Thymus (tissue), 11 donors: ENCODE measurements at regions not wholly inside any gene's neighbourhood (a gene's known extent, or its start where the extent isn't known, plus 50 kb on each side); places are given as distances from the start of the nearest gene placed in this dataset.

ENCODE experiments used
- DNase-seq, 9 donors: peaks; one replicate each; pipeline ENCODE4 v3.0.0-alpha.2; 2013; ENCODE audit warnings: low spot score in 9 of 9, low read depth in 6 of 9, missing footprints in 1 of 9
- H3K27ac ChIP-seq, 2 donors: one replicate each; pipeline ENCODE4 v1.5.1; 2013; ENCODE audit warnings: control low read depth in 1 of 2, low read depth in 1 of 2, low read length in 1 of 2, mild to moderate bottlenecking in 1 of 2, moderate library complexity in 1 of 2
- H3K27me3 ChIP-seq, 2 donors: one replicate each; pipeline ENCODE4 v1.5.1; 2013; ENCODE audit warnings: low read length in 1 of 2; ENCODE audit not compliant: control insufficient read depth in 2 of 2, insufficient read depth in 1 of 2
- H3K36me3 ChIP-seq, 2 donors: one replicate each; pipeline ENCODE4 v1.5.1; 2013; ENCODE audit warnings: low read length in 1 of 2, mild to moderate bottlenecking in 1 of 2, moderate library complexity in 1 of 2; ENCODE audit not compliant: control insufficient read depth in 2 of 2, insufficient read depth in 2 of 2
- H3K4me1 ChIP-seq, 2 donors: one replicate each; pipeline ENCODE4 v1.5.1; 2013; ENCODE audit warnings: low read length in 2 of 2; ENCODE audit not compliant: control insufficient read depth in 2 of 2, insufficient read depth in 2 of 2
- H3K4me3 ChIP-seq, 2 donors: one replicate each; pipeline ENCODE4 v1.5.1; 2013; ENCODE audit warnings: low read length in 2 of 2, control low read depth in 1 of 2, mild to moderate bottlenecking in 1 of 2
- H3K9me3 ChIP-seq, 2 donors: one replicate each; pipeline ENCODE4 v1.5.1; 2013; ENCODE audit warnings: low read length in 1 of 2, mild to moderate bottlenecking in 1 of 2; ENCODE audit not compliant: control insufficient read depth in 2 of 2, insufficient read depth in 1 of 2
- WGBS: extraction: QIAGEN DNeasy Blood & Tissue Kit; methylation state at CpG from one replicate; pipeline ENCODE4 v1.1.7; 2013; 5-methylcytosine and 5-hydroxymethylcytosine counted together
- donor health status: healthy.

- H3K27ac ChIP-seq: no peak overlapping the region
- H3K27me3 ChIP-seq: no peaks in the 10 kb centered on the region
Measured at GRCh38 chr3:88987776-88988175, 119.6 kb upstream of the EPHA3 start.

GRCh38 chr3:88988906-88989305 lies 118.5 kb upstream of the EPHA3 start:
- Histone ChIP-seq H3K4me3 (no peak overlapping the region), H3K36me3 (no peaks in the 10 kb centered on the region), H3K9me3 (peaks cover 0 to 6% of the 10 kb centered on the region in 2 donors), H3K4me1 (no peaks in the 10 kb centered on the region), H3K27me3 (no peaks in the 10 kb centered on the region), H3K27ac (no peak overlapping the region)
- WGBS: 88% methylated on average over 3 of the region's 3 CpGs
- no peak for DNase-seq

More at GRCh38 chr3:88987776-88988175, 119.6 kb upstream of the EPHA3 start:
- H3K9me3 ChIP-seq: peaks cover 0 to 6% of the 10 kb centered on the region in 2 donors
- no peak overlapping the region for H3K4me3 ChIP-seq
- H3K4me1 ChIP-seq: no peaks in the 10 kb centered on the region
- no peak for DNase-seq
- H3K36me3 ChIP-seq: no peaks in the 10 kb centered on the region

GRCh38 chr3:88991496-88991895 lies 115.9 kb upstream of the EPHA3 start:
- DNase-seq: no peak
- Histone ChIP-seq H3K27ac (no peak overlapping the region), H3K9me3 (peaks cover 0 to 6% of the 10 kb centered on the region in 2 donors), H3K36me3 (no peaks in the 10 kb centered on the region), H3K27me3 (no peaks in the 10 kb centered on the region), H3K4me1 (no peaks in the 10 kb centered on the region), H3K4me3 (no peak overlapping the region)

GRCh38 chr3:88996691-88997090 lies 110.7 kb upstream of the EPHA3 start:
- no peaks in the 10 kb centered on the region for H3K9me3 ChIP-seq

GRCh38 chr3:88997260-88997659 lies 110.2 kb upstream of the EPHA3 start:
- no peaks in the 10 kb centered on the region for H3K9me3 ChIP-seq
- H3K27me3 ChIP-seq: no peaks in the 10 kb centered on the region
- no peak overlapping the region for H3K27ac ChIP-seq
- WGBS: 94% methylated on average over 3 of the region's 3 CpGs
- DNase-seq: no peak
- no peak overlapping the region for H3K4me3 ChIP-seq
- H3K4me1 ChIP-seq: no peaks in the 10 kb centered on the region
- H3K36me3 ChIP-seq: no peaks in the 10 kb centered on the region

More at GRCh38 chr3:88996691-88997090, 110.7 kb upstream of the EPHA3 start:
- no peaks in the 10 kb centered on the region for H3K27me3 ChIP-seq
- H3K27ac ChIP-seq: no peak overlapping the region
- H3K4me3 ChIP-seq: no peak overlapping the region
- no peaks in the 10 kb centered on the region for H3K4me1 ChIP-seq
- WGBS: 82% methylated on average over 3 of the region's 3 CpGs
- DNase-seq: no peak
- no peaks in the 10 kb centered on the region for H3K36me3 ChIP-seq

- no peaks in the 10 kb centered on the region for H3K9me3 ChIP-seq
- H3K27me3 ChIP-seq: no peaks in the 10 kb centered on the region
- H3K27ac ChIP-seq: no peak overlapping the region
- no peaks in the 10 kb centered on the region for H3K36me3 ChIP-seq
- no peaks in the 10 kb centered on the region for H3K4me1 ChIP-seq
- WGBS: 82% methylated on average over 1 of the region's 1 CpG
- DNase-seq: no peak
- H3K4me3 ChIP-seq: no peak overlapping the region
Measured at GRCh38 chr3:89000886-89001285, 106.5 kb upstream of the EPHA3 start.

- Histone ChIP-seq H3K27me3 (no peaks in the 10 kb centered on the region), H3K4me3 (no peak overlapping the region), H3K4me1 (no peaks in the 10 kb centered on the region), H3K27ac (no peak overlapping the region), H3K36me3 (no peaks in the 10 kb centered on the region), H3K9me3 (no peaks in the 10 kb centered on the region)
- WGBS: 93% methylated on average over 5 of the region's 5 CpGs
- no peak for DNase-seq
Measured at GRCh38 chr3:89002191-89002590, 105.2 kb upstream of the EPHA3 start.

- Histone ChIP-seq H3K27ac (no peak overlapping the region), H3K4me1 (no peaks in the 10 kb centered on the region), H3K27me3 (no peaks in the 10 kb centered on the region), H3K36me3 (no peaks in the 10 kb centered on the region), H3K4me3 (no peak overlapping the region), H3K9me3 (no peaks in the 10 kb centered on the region)
- WGBS: 90% methylated on average over 3 of the region's 3 CpGs
- no peak for DNase-seq
Measured at GRCh38 chr3:89013536-89013935, 93.9 kb upstream of the EPHA3 start.

- Histone ChIP-seq H3K27ac (no peak overlapping the region), H3K4me3 (no peak overlapping the region), H3K27me3 (no peaks in the 10 kb centered on the region), H3K4me1 (no peaks in the 10 kb centered on the region), H3K36me3 (no peaks in the 10 kb centered on the region), H3K9me3 (no peaks in the 10 kb centered on the region)
- WGBS: 96% methylated on average over 1 of the region's 1 CpG
- DNase-seq: no peak
Measured at GRCh38 chr3:89017531-89017930, 89.9 kb upstream of the EPHA3 start.

GRCh38 chr3:89025185-89025584 lies 82.2 kb upstream of the EPHA3 start:
- H3K4me3 ChIP-seq: no peak overlapping the region
- 80% methylated on average over 4 of the region's 4 CpGs for WGBS
- no peaks in the 10 kb centered on the region for H3K27me3 ChIP-seq
- H3K9me3 ChIP-seq: no peaks in the 10 kb centered on the region
- H3K36me3 ChIP-seq: no peaks in the 10 kb centered on the region
- no peak overlapping the region for H3K27ac ChIP-seq
- H3K4me1 ChIP-seq: no peaks in the 10 kb centered on the region
- DNase-seq: no peak
